IPS DF 6.9 (cell line): ENCODE measurements at regions not wholly inside any gene's neighbourhood (a gene's known extent, or its start where the extent isn't known, plus 50 kb on each side); places are given as distances from the start of the nearest gene placed in this dataset.

Experiments
- DNase-seq: peaks from one replicate; pipeline ENCODE4 v3.0.0-alpha.2; 2013; ENCODE audit warnings: low read depth, low spot score
- H3K27ac ChIP-seq: one replicate; pipeline ENCODE4 v1.5.1; 2013; ENCODE audit warnings: low read length, control low read depth
- H3K27me3 ChIP-seq: 2 replicates; pipeline ENCODE4 v1.6.1; 2013; ENCODE audit warnings: mild to moderate bottlenecking, low read length; ENCODE audit not compliant: control insufficient read depth, insufficient read depth
- H3K36me3 ChIP-seq: 2 replicates; pipeline ENCODE4 v1.6.1; 2013; ENCODE audit warnings: low read length; ENCODE audit not compliant: control insufficient read depth, insufficient read depth
- H3K4me1 ChIP-seq: 2 replicates; pipeline ENCODE4 v1.6.1; 2013; ENCODE audit warnings: low read length; ENCODE audit not compliant: control insufficient read depth, insufficient read depth
- H3K4me3 ChIP-seq: 2 replicates; pipeline ENCODE4 v1.5.1; 2013; ENCODE audit warnings: mild to moderate bottlenecking, low read length
- H3K9me3 ChIP-seq: 2 replicates; pipeline ENCODE4 v1.6.1; 2013; ENCODE audit warnings: low read length, inconsistent platforms; ENCODE audit not compliant: control insufficient read depth, insufficient read depth
- WGBS: extraction: QIAGEN DNeasy Blood & Tissue Kit; methylation state at CpG from one replicate; pipeline ENCODE4 v1.1.7; 2013; ENCODE audit warnings: mixed read lengths, missing lambda C conversion rate; ENCODE audit not compliant: insufficient read length, insufficient coverage; 5-methylcytosine and 5-hydroxymethylcytosine counted together

- Histone ChIP-seq H3K4me3 (no peak overlapping the region), H3K27me3 (no peaks in the 10 kb centered on the region), H3K9me3 (no peaks in the 10 kb centered on the region), H3K27ac (no peak overlapping the region), H3K4me1 (peaks cover 1% of the 10 kb centered on the region; the same call in 1 of the 2 replicates), H3K36me3 (no peaks in the 10 kb centered on the region)
- WGBS, result no CpG with 5 or more reads among the region's 4 CpGs
- DNase-seq, result no peak
These were observed 343.2 kb upstream of the NR2F2 start for GRCh38 chr15:95987299-95987698.

GRCh38 chr15:95987886-95988573, 342.5 kb upstream of the NR2F2 start:
- no peak overlapping the region for H3K4me3 ChIP-seq
- H3K27ac ChIP-seq, result no peak overlapping the region
- H3K27me3 ChIP-seq, result no peaks in the 10 kb centered on the region
- H3K36me3 ChIP-seq, result no peaks in the 10 kb centered on the region
- H3K4me1 ChIP-seq, result peaks cover 1% of the 10 kb centered on the region; the same call in 1 of the 2 replicates
- no CpG with 5 or more reads among the region's 3 CpGs for WGBS
- DNase-seq, result no peak
- no peaks in the 10 kb centered on the region for H3K9me3 ChIP-seq

GRCh38 chr15:95988574-95988887, 342.0 kb upstream of the NR2F2 start:
- Histone ChIP-seq H3K4me3 (no peak overlapping the region), H3K27me3 (no peaks in the 10 kb centered on the region), H3K9me3 (no peaks in the 10 kb centered on the region), H3K27ac (no peak overlapping the region), H3K36me3 (no peaks in the 10 kb centered on the region), H3K4me1 (peaks cover 1% of the 10 kb centered on the region; the same call in 1 of the 2 replicates)
- no CpG with 5 or more reads among the region's 4 CpGs for WGBS
- no peak for DNase-seq

- no peak overlapping the region for H3K27ac ChIP-seq
- no peaks in the 10 kb centered on the region for H3K9me3 ChIP-seq
- no peaks in the 10 kb centered on the region for H3K36me3 ChIP-seq
- DNase-seq, result no peak
- H3K27me3 ChIP-seq, result no peaks in the 10 kb centered on the region
- H3K4me3 ChIP-seq, result no peak overlapping the region
- WGBS, result no CpG with 5 or more reads among the region's 3 CpGs
- H3K4me1 ChIP-seq, result peaks cover 1% of the 10 kb centered on the region; the same call in 1 of the 2 replicates
These were observed 341.1 kb upstream of the NR2F2 start for GRCh38 chr15:95989392-95989791.

GRCh38 chr15:95990833-95991232, 339.7 kb upstream of the NR2F2 start:
- H3K27me3 ChIP-seq, result no peaks in the 10 kb centered on the region
- no peak overlapping the region for H3K4me3 ChIP-seq
- no peak for DNase-seq
- peaks cover 1% of the 10 kb centered on the region; the same call in 1 of the 2 replicates for H3K4me1 ChIP-seq
- H3K9me3 ChIP-seq, result no peaks in the 10 kb centered on the region
- WGBS, result no CpG with 5 or more reads among the region's 4 CpGs
- H3K36me3 ChIP-seq, result no peaks in the 10 kb centered on the region
- no peak overlapping the region for H3K27ac ChIP-seq

- Histone ChIP-seq H3K27ac (no peak overlapping the region), H3K9me3 (no peaks in the 10 kb centered on the region), H3K4me1 (no peaks in the 10 kb centered on the region), H3K27me3 (no peaks in the 10 kb centered on the region), H3K36me3 (no peaks in the 10 kb centered on the region), H3K4me3 (no peak overlapping the region)
- no peak for DNase-seq
- WGBS, result no CpG with 5 or more reads among the region's 4 CpGs
These were observed 336.1 kb upstream of the NR2F2 start for GRCh38 chr15:95994418-95994817.

GRCh38 chr15:95995375-95996168, 334.9 kb upstream of the NR2F2 start:
- H3K9me3 ChIP-seq, result no peaks in the 10 kb centered on the region
- WGBS, result no CpG with 5 or more reads among the region's 5 CpGs

GRCh38 chr15:95996494-95996893, 334.0 kb upstream of the NR2F2 start:
- Histone ChIP-seq H3K4me3 (no peak overlapping the region), H3K4me1 (no peaks in the 10 kb centered on the region), H3K27ac (no peak overlapping the region), H3K36me3 (no peaks in the 10 kb centered on the region), H3K27me3 (no peaks in the 10 kb centered on the region), H3K9me3 (no peaks in the 10 kb centered on the region)
- no peak for DNase-seq
- no CpG with 5 or more reads among the region's 4 CpGs for WGBS

More at GRCh38 chr15:95995375-95996168, 334.9 kb upstream of the NR2F2 start:
- H3K36me3 ChIP-seq, result no peaks in the 10 kb centered on the region
- H3K27me3 ChIP-seq, result no peaks in the 10 kb centered on the region
- H3K4me3 ChIP-seq, result no peak overlapping the region
- no peaks in the 10 kb centered on the region for H3K4me1 ChIP-seq
- H3K27ac ChIP-seq, result no peak overlapping the region
- DNase-seq, result no peak

GRCh38 chr15:95998935-95999334, 331.6 kb upstream of the NR2F2 start:
- H3K27me3 ChIP-seq, result no peaks in the 10 kb centered on the region
- WGBS, result no CpG with 5 or more reads among the region's 4 CpGs
- H3K27ac ChIP-seq, result no peak overlapping the region
- H3K9me3 ChIP-seq, result no peaks in the 10 kb centered on the region
- H3K36me3 ChIP-seq, result no peaks in the 10 kb centered on the region
- no peaks in the 10 kb centered on the region for H3K4me1 ChIP-seq
- H3K4me3 ChIP-seq, result no peak overlapping the region
- DNase-seq, result no peak

- Histone ChIP-seq H3K36me3 (no peaks in the 10 kb centered on the region), H3K27ac (no peak overlapping the region), H3K9me3 (no peaks in the 10 kb centered on the region), H3K27me3 (no peaks in the 10 kb centered on the region), H3K4me3 (no peak overlapping the region), H3K4me1 (no peaks in the 10 kb centered on the region)
- DNase-seq, result no peak
- WGBS, result no CpG with 5 or more reads among the region's 5 CpGs
These were observed 327.3 kb upstream of the NR2F2 start for GRCh38 chr15:96002890-96003859.
